ENCODE measurements at regions not wholly inside any gene's neighbourhood (a gene's known extent, or its start where the extent isn't known, plus 50 kb on each side); places are given as distances from the start of the nearest gene placed in this dataset.
A peak's percentile ranks its signal among the peaks of the same experiment; 100 is the strongest.

GRCh38 chr2:16507655-16508489 lies 157.8 kb downstream of the CYRIA start (continued):
- no peak for TF ChIP-seq CHD7 (IDR thresholded peaks at IDR 0.05; ENCODE audit: insufficient replicate concordance, low read length)
- no peak for TF ChIP-seq CEBPB (IDR thresholded peaks at IDR 0.05; ENCODE audit: low read depth, low read length)
- TF ChIP-seq SIRT6 (IDR thresholded peaks at IDR 0.05; ENCODE audit: low read length), result no peak
- no peak for TF ChIP-seq YY1 (IDR thresholded peaks at IDR 0.05; ENCODE audit: low read depth, low read length)
- TF ChIP-seq PHF8 (conservative IDR thresholded peaks at IDR 0.05; ENCODE audit: low read depth, low read length), result no peak
- no peak for TF ChIP-seq GTF2F1 (IDR thresholded peaks at IDR 0.05; ENCODE audit: borderline replicate concordance, low read depth, low read length)
- no peak for TF ChIP-seq BACH1 (IDR thresholded peaks at IDR 0.05; ENCODE audit: low read length)
- TF ChIP-seq SP2 (IDR thresholded peaks at IDR 0.05; ENCODE audit: low read length), result no peak
- TF ChIP-seq TEAD4 (IDR thresholded peaks at IDR 0.05; ENCODE audit: low read depth, low read length), result 0 out of 2 replicates have a peak, but pooled peaks have one; percentile 7
- peak; percentile 31 for TF ChIP-seq EZH2 (IDR thresholded peaks at IDR 0.05; ENCODE audit: low read depth, low read length, severe bottlenecking)
- TF ChIP-seq CHD2 (IDR thresholded peaks at IDR 0.05; ENCODE audit: low read length), result no peak
- TF ChIP-seq MAFK (IDR thresholded peaks at IDR 0.05; ENCODE audit: low read depth, low read length), result no peak

Measured in H1 (cell line).